Activated CD4-positive, alpha-beta memory T cell treated with anti-CD3 and anti-CD28 coated beads, Interleukin-2, amount 10 ng/mL, durations not matched to agents 7 days and 5 days (primary cell): ENCODE measurements at regions not wholly inside any gene's neighbourhood (a gene's known extent, or its start where the extent isn't known, plus 50 kb on each side); places are given as distances from the start of the nearest gene placed in this dataset.

Source experiments
- CTCF ChIA-PET: fragments of 350-600 bp; sonication (Branson Sonifier 250); formaldehyde crosslinking; loops from one replicate; lab custom pipeline; 2021; ENCODE audit warnings: antibody characterized with exemption, inconsistent platforms; lab: Charles Lee
- POLR2A ChIA-PET: fragments of 350-600 bp; sonication (Branson Sonifier 250); formaldehyde crosslinking; loops from one replicate; lab custom pipeline; 2021; ENCODE audit warnings: antibody characterized with exemption; lab: Charles Lee
- DNase-seq: peaks from one replicate; pipeline ENCODE4 v3.0.0-alpha.2; 2020
- H3K27ac Mint-ChIP-seq: one replicate; pipeline ENCODE4 v1.8.0; 2021; ENCODE audit warnings: mild to moderate bottlenecking, mixed read lengths
- H3K27me3 Mint-ChIP-seq: one replicate; pipeline ENCODE4 v1.8.0; 2021; ENCODE audit warnings: mixed read lengths
- H3K36me3 Mint-ChIP-seq: one replicate; pipeline ENCODE4 v1.8.0; 2021; ENCODE audit warnings: low read depth, mixed read lengths
- H3K4me1 Mint-ChIP-seq: one replicate; pipeline ENCODE4 v1.8.0; 2021; ENCODE audit warnings: mixed read lengths
- H3K4me3 Mint-ChIP-seq: one replicate; pipeline ENCODE4 v1.8.0; 2021; ENCODE audit warnings: mild to moderate bottlenecking, mixed read lengths
- H3K9me3 Mint-ChIP-seq: one replicate; pipeline ENCODE4 v1.8.0; 2021; ENCODE audit warnings: mixed read lengths

GRCh38 chr11:115660030-115660805 lies 156.0 kb upstream of the CADM1 start:
- Mint-ChIP-seq H3K9me3 (no peaks in the 10 kb centered on the region), H3K27ac (no peak overlapping the region), H3K4me1 (no peaks in the 10 kb centered on the region), H3K27me3 (peaks cover 27% of the 10 kb centered on the region), H3K36me3 (no peaks in the 10 kb centered on the region), H3K4me3 (no peak overlapping the region)
- no peak for DNase-seq
- POLR2A ChIA-PET: no interaction called here
- CTCF ChIA-PET: no interaction called here

GRCh38 chr11:115659061-115659963 lies 155.1 kb upstream of the CADM1 start:
- Mint-ChIP-seq H3K27me3 (peaks cover 27% of the 10 kb centered on the region), H3K27ac (no peak overlapping the region), H3K4me1 (no peaks in the 10 kb centered on the region), H3K36me3 (no peaks in the 10 kb centered on the region), H3K9me3 (no peaks in the 10 kb centered on the region), H3K4me3 (no peak overlapping the region)
- POLR2A ChIA-PET: no interaction called here
- CTCF ChIA-PET: no interaction called here
- DNase-seq: no peak

- H3K27ac Mint-ChIP-seq: no peak overlapping the region
- H3K27me3 Mint-ChIP-seq: peaks cover 27% of the 10 kb centered on the region
- POLR2A ChIA-PET: no interaction called here
- CTCF ChIA-PET: no interaction called here
- no peak overlapping the region for H3K4me3 Mint-ChIP-seq
- H3K4me1 Mint-ChIP-seq: no peaks in the 10 kb centered on the region
- no peak for DNase-seq
- H3K36me3 Mint-ChIP-seq: no peaks in the 10 kb centered on the region
- no peaks in the 10 kb centered on the region for H3K9me3 Mint-ChIP-seq
These were observed 153.4 kb upstream of the CADM1 start for GRCh38 chr11:115657586-115657985.

GRCh38 chr11:115656669-115657068 lies 152.5 kb upstream of the CADM1 start:
- ChIA-PET CTCF (no interaction called here), POLR2A (no interaction called here)
- H3K4me1 Mint-ChIP-seq: no peaks in the 10 kb centered on the region
- no peak for DNase-seq
- H3K27ac Mint-ChIP-seq: no peak overlapping the region
- H3K9me3 Mint-ChIP-seq: no peaks in the 10 kb centered on the region
- peaks cover 27% of the 10 kb centered on the region for H3K27me3 Mint-ChIP-seq
- no peak overlapping the region for H3K4me3 Mint-ChIP-seq
- no peaks in the 10 kb centered on the region for H3K36me3 Mint-ChIP-seq

GRCh38 chr11:115656041-115656440 lies 151.8 kb upstream of the CADM1 start:
- Mint-ChIP-seq H3K4me3 (no peak overlapping the region), H3K27ac (no peak overlapping the region), H3K27me3 (peaks cover 25% of the 10 kb centered on the region), H3K36me3 (no peaks in the 10 kb centered on the region), H3K4me1 (no peaks in the 10 kb centered on the region), H3K9me3 (no peaks in the 10 kb centered on the region)
- DNase-seq: no peak
- ChIA-PET CTCF (no interaction called here), POLR2A (no interaction called here)

GRCh38 chr11:115654792-115655191 lies 150.6 kb upstream of the CADM1 start:
- Mint-ChIP-seq H3K27ac (no peak overlapping the region), H3K27me3 (peaks cover 14% of the 10 kb centered on the region), H3K4me1 (no peaks in the 10 kb centered on the region), H3K9me3 (no peaks in the 10 kb centered on the region), H3K4me3 (no peak overlapping the region), H3K36me3 (no peaks in the 10 kb centered on the region)
- no peak for DNase-seq
- ChIA-PET POLR2A (no interaction called here), CTCF (no interaction called here)

GRCh38 chr11:115653926-115654325 lies 149.7 kb upstream of the CADM1 start:
- H3K9me3 Mint-ChIP-seq: no peaks in the 10 kb centered on the region
- CTCF ChIA-PET: no interaction called here
- H3K27ac Mint-ChIP-seq: no peak overlapping the region
- H3K27me3 Mint-ChIP-seq: peaks cover 11% of the 10 kb centered on the region
- no peaks in the 10 kb centered on the region for H3K36me3 Mint-ChIP-seq
- no peaks in the 10 kb centered on the region for H3K4me1 Mint-ChIP-seq
- no peak overlapping the region for H3K4me3 Mint-ChIP-seq
- POLR2A ChIA-PET: no interaction called here
- no peak for DNase-seq

- Mint-ChIP-seq H3K27ac (no peak overlapping the region), H3K9me3 (no peaks in the 10 kb centered on the region), H3K4me1 (no peaks in the 10 kb centered on the region), H3K27me3 (peaks cover 5% of the 10 kb centered on the region), H3K36me3 (no peaks in the 10 kb centered on the region), H3K4me3 (no peak overlapping the region)
- no peak for DNase-seq
- ChIA-PET POLR2A (no interaction called here), CTCF (no interaction called here)
These were observed 148.9 kb upstream of the CADM1 start for GRCh38 chr11:115653076-115653475.

- Mint-ChIP-seq H3K4me3 (no peak overlapping the region), H3K36me3 (no peaks in the 10 kb centered on the region), H3K4me1 (no peaks in the 10 kb centered on the region), H3K27me3 (peaks cover 4% of the 10 kb centered on the region), H3K27ac (no peak overlapping the region), H3K9me3 (no peaks in the 10 kb centered on the region)
- ChIA-PET CTCF (no interaction called here), POLR2A (no interaction called here)
- no peak for DNase-seq
These were observed 148.3 kb upstream of the CADM1 start for GRCh38 chr11:115652496-115652895.

GRCh38 chr11:115652094-115652493 lies 147.9 kb upstream of the CADM1 start:
- no peak overlapping the region for H3K27ac Mint-ChIP-seq
- no peaks in the 10 kb centered on the region for H3K36me3 Mint-ChIP-seq
- CTCF ChIA-PET: no interaction called here
- H3K4me1 Mint-ChIP-seq: no peaks in the 10 kb centered on the region
- POLR2A ChIA-PET: no interaction called here
- H3K9me3 Mint-ChIP-seq: no peaks in the 10 kb centered on the region
- H3K27me3 Mint-ChIP-seq: peaks cover under 1% of the 10 kb centered on the region
- no peak for DNase-seq
- no peak overlapping the region for H3K4me3 Mint-ChIP-seq

GRCh38 chr11:115649461-115649860 lies 145.2 kb upstream of the CADM1 start:
- Mint-ChIP-seq H3K27ac (no peak overlapping the region), H3K36me3 (no peaks in the 10 kb centered on the region), H3K27me3 (no peaks in the 10 kb centered on the region), H3K9me3 (no peaks in the 10 kb centered on the region), H3K4me3 (no peak overlapping the region), H3K4me1 (no peaks in the 10 kb centered on the region)
- ChIA-PET CTCF (no interaction called here), POLR2A (no interaction called here)
- no peak for DNase-seq

GRCh38 chr11:115645631-115646317 lies 141.6 kb upstream of the CADM1 start:
- ChIA-PET POLR2A (no interaction called here), CTCF (no interaction called here)
- Mint-ChIP-seq H3K9me3 (no peaks in the 10 kb centered on the region), H3K4me3 (no peak overlapping the region), H3K36me3 (no peaks in the 10 kb centered on the region), H3K27me3 (no peaks in the 10 kb centered on the region), H3K4me1 (no peaks in the 10 kb centered on the region), H3K27ac (no peak overlapping the region)
- no peak for DNase-seq

- no peak overlapping the region for H3K27ac Mint-ChIP-seq
- no peaks in the 10 kb centered on the region for H3K9me3 Mint-ChIP-seq
- no peak overlapping the region for H3K4me3 Mint-ChIP-seq
- H3K36me3 Mint-ChIP-seq: no peaks in the 10 kb centered on the region
- POLR2A ChIA-PET: no interaction called here
- no peak for DNase-seq
- CTCF ChIA-PET: no interaction called here
- H3K4me1 Mint-ChIP-seq: no peaks in the 10 kb centered on the region
- H3K27me3 Mint-ChIP-seq: no peaks in the 10 kb centered on the region
These were observed 140.6 kb upstream of the CADM1 start for GRCh38 chr11:115644856-115645255.
